T-cell (primary cell): ENCODE measurements at regions not wholly inside any gene's neighbourhood (a gene's known extent, or its start where the extent isn't known, plus 50 kb on each side); places are given as distances from the start of the nearest gene placed in this dataset.

ENCODE experiments used
- ATAC-seq, 4 experiments: fragments of 200-7000 bp in 3 of 4; fragments of 150-1000 bp in 1 of 4; cut with Tn5 transposase; replicated peaks in 1 of 4; 1 replicate in 3 of 4; 2 replicates in 1 of 4; pipeline ENCODE4 v1.10.0; 2021; ENCODE audit warnings: moderate library complexity in 3 of 4, mild to moderate bottlenecking in 2 of 4, moderate number of reproducible peaks in 1 of 4
- CTCF ChIA-PET, 2 donors: fragments of 300-600 bp; sonication (Branson Sonifier 250); formaldehyde crosslinking; loops; one replicate each; lab custom pipeline; 2022; ENCODE audit warnings: antibody characterized with exemption in 2 of 2; lab: Charles Lee
- POLR2A ChIA-PET, 2 donors: fragments of 300-600 bp; sonication (Branson Sonifier 250); formaldehyde crosslinking; loops; one replicate each; lab custom pipeline; 2022; ENCODE audit warnings: antibody characterized with exemption in 2 of 2; lab: Charles Lee
- DNase-seq, 35 experiments: peaks; one replicate each; pipeline versions ENCODE4 v3.0.0 to v3.0.0-alpha.2; 2013 to 2023
- H3K27ac ChIP-seq: one replicate; pipeline ENCODE4 v1.5.1; 2013; ENCODE audit warnings: low read length
- H3K27me3 ChIP-seq, 2 experiments: replicated peaks in 1 of 2; 1 replicate in 1 of 2; 2 replicates in 1 of 2; pipeline versions ENCODE4 v1.6.1 to v1.7.0; 2013; ENCODE audit warnings: low read length in 1 of 2, mixed read lengths in 1 of 2; ENCODE audit not compliant: control insufficient read depth in 2 of 2, insufficient read depth in 2 of 2; ENCODE audit errors: extremely low read depth in 1 of 2
- H3K36me3 ChIP-seq, 2 donors: 1 replicate in 1 of 2; 2 replicates in 1 of 2; pipeline versions ENCODE4 v1.6.1 to v1.7.0; 2013; ENCODE audit warnings: low read length in 1 of 2; ENCODE audit not compliant: control insufficient read depth in 2 of 2, insufficient read depth in 1 of 2; ENCODE audit errors: extremely low read depth in 1 of 2
- H3K4me1 ChIP-seq, 2 experiments: 1 replicate in 1 of 2; 2 replicates in 1 of 2; pipeline versions ENCODE4 v1.6.1 to v1.7.0; 2013; ENCODE audit warnings: low read length in 2 of 2, mixed read lengths in 1 of 2; ENCODE audit not compliant: insufficient read depth in 2 of 2, control insufficient read depth in 1 of 2; ENCODE audit errors: extremely low read depth in 1 of 2
- H3K4me3 ChIP-seq, 2 donors: 1 replicate in 1 of 2; 2 replicates in 1 of 2; pipeline versions ENCODE4 v1.5.1 to v1.7.0; 2013; ENCODE audit warnings: mild to moderate bottlenecking in 2 of 2, low read length in 1 of 2, moderate library complexity in 1 of 2; ENCODE audit not compliant: control insufficient read depth in 1 of 2; ENCODE audit errors: extremely low read depth in 1 of 2
- H3K9me3 ChIP-seq: 2 replicates; pipeline ENCODE4 v1.7.0; 2013
- H3K27ac Mint-ChIP-seq, 2 donors: one replicate each; pipeline ENCODE4 v1.8.0; 2020 to 2021; ENCODE audit warnings: mild to moderate bottlenecking in 2 of 2, mixed read lengths in 2 of 2
- H3K27me3 Mint-ChIP-seq, 2 donors: one replicate each; pipeline ENCODE4 v1.8.0; 2021 to 2022; ENCODE audit warnings: mixed read lengths in 2 of 2
- H3K36me3 Mint-ChIP-seq: one replicate; pipeline ENCODE4 v1.8.0; 2021; ENCODE audit warnings: mixed read lengths
- H3K4me1 Mint-ChIP-seq, 3 donors: one replicate each; pipeline ENCODE4 v1.8.0; 2020 to 2022; ENCODE audit warnings: mixed read lengths in 3 of 3, mild to moderate bottlenecking in 1 of 3
- H3K4me3 Mint-ChIP-seq, 3 donors: one replicate each; pipeline ENCODE4 v1.8.0; 2020 to 2022; ENCODE audit warnings: mild to moderate bottlenecking in 3 of 3, mixed read lengths in 3 of 3, moderate library complexity in 3 of 3
- H3K9me3 Mint-ChIP-seq, 3 donors: one replicate each; pipeline ENCODE4 v1.8.0; 2020 to 2022; ENCODE audit warnings: mixed read lengths in 3 of 3
- WGBS: methylation state at CpG from one replicate; pipeline ENCODE4 v1.1.5; 2013; ENCODE audit warnings: missing lambda C conversion rate; ENCODE audit not compliant: insufficient coverage; 5-methylcytosine and 5-hydroxymethylcytosine counted together

DNA sequence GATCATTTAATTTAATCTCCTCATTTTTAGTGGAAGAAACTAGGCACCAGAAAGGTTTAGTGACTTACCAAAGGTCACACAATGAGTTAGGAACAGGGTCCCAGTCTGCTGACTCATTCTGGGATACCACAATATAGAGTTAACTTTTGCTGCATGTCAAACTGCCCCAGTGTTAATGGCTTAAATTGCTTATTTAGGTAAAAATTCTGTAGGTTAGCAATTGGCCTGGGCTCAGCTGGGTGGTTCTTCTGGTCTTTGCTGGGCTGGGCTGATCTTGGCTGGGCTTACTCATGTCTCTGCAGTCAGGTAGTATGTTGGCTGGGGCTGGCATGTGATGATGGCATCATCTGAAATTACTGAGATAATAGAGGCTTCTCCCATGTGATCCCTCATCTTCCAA is 111.6 kb downstream of the EMX2 start:
- H3K36me3 Mint-ChIP-seq = no peaks in the 10 kb centered on the region
- H3K4me1 Mint-ChIP-seq = peaks cover 0 to 3% (median 0%) of the 10 kb centered on the region in 3 donors
- CTCF ChIA-PET = interaction anchor here in 1 of 2 donors (0.8 kb wide), 1 partner anchor 12 kb away, joined by 3 read pairs; no protein-coding TSS in a partner anchor
- ATAC-seq (no peak), DNase-seq (no peak)
- Histone ChIP-seq H3K36me3 (no peaks in the 10 kb centered on the region), H3K27ac (no peak overlapping the region), H3K9me3 (no peaks in the 10 kb centered on the region), H3K4me3 (no peak overlapping the region), H3K27me3 (no peaks in the 10 kb centered on the region), H3K4me1 (no peaks in the 10 kb centered on the region)
- peaks cover 0 to 7% of the 10 kb centered on the region in 2 donors for H3K27me3 Mint-ChIP-seq
- no peak overlapping the region for H3K4me3 Mint-ChIP-seq
- H3K9me3 Mint-ChIP-seq = peaks cover 5 to 15% (median 14%) of the 10 kb centered on the region in 3 donors
- POLR2A ChIA-PET = no interaction called here
- H3K27ac Mint-ChIP-seq = no peak overlapping the region

DNA sequence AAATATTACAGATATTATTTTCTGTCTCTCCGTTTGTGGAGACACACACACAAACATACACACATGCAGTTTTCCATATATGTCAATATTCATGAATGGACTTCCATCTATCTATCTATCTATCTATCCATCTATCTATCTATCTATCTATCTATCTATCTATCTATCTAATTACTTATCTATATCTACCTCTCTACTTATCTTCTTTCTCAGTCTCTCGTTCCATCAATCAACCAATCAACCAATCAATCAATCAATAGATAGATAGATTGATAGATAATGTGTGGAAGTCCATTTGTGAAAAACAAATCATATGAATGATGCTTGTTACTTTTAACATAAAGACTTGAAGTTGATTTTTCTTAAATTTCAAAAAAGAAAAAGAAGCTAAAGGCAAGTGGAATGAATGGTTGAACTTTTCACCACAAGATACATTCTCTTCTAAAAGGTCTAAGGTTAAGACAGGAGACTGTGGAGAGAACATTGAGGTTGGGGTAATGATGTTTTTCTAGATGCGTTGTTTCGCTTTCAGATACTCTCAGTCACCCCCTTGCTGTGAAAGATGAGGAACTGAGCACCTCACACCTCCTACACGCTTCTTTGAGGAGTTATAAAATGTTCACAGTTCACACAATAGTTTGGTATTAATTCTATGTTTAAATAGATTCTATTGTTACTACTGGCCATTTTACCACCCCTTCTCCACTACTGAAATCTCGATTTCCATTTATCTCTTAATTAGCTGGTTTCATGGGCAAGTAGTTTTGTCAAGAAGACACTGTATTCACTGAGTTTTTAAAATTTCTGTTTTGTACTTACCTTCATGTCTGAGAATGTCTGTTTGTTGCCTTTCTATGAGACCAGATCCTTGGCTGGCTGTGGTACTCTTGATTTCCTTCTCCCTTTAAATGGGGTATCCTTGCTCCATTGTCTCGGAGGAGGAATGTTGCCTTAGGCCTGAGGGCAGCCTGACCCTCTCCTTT is 114.1 kb downstream of the EMX2 start:
- H3K4me1 Mint-ChIP-seq = peaks cover 0 to 3% (median 0%) of the 10 kb centered on the region in 3 donors
- H3K27me3 Mint-ChIP-seq = peaks cover 0 to 5% of the 10 kb centered on the region in 2 donors
- H3K4me3 ChIP-seq = no peak overlapping the region
- ChIA-PET POLR2A (no interaction called here), CTCF (no interaction called here)
- no peaks in the 10 kb centered on the region for H3K36me3 ChIP-seq
- H3K9me3 ChIP-seq = no peaks in the 10 kb centered on the region
- DNase-seq = no peak
- no peak overlapping the region for H3K4me3 Mint-ChIP-seq
- peaks cover 0 to 6% (median 5%) of the 10 kb centered on the region in 3 donors for H3K9me3 Mint-ChIP-seq
- H3K27ac Mint-ChIP-seq = no peak overlapping the region
- H3K4me1 ChIP-seq = no peaks in the 10 kb centered on the region
- no peak overlapping the region for H3K27ac ChIP-seq
- 76% methylated on average over 2 of the region's 7 CpGs for whole genome bisulfite sequencing
- no peak for ATAC-seq
- no peaks in the 10 kb centered on the region for H3K36me3 Mint-ChIP-seq
- H3K27me3 ChIP-seq = no peaks in the 10 kb centered on the region

DNA sequence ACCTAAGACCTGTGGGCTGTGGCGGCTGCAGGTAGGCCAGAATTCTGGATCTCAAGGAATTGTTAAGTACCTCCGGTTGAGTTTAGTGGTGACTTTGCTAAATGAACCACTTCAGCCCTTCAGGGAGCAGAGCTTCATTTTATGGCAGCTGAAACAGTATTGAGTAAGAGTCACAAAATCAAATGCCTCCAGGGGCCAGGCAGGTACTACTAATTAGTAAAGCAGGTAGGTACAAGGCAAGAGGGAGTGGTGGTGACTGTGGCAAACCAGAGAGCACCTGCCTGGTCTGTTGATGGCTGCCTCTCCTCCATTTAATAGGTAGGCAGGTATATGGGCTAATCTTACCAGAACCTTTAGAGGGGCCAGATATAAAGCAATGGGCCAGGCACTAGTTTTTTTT is 118.8 kb downstream of the EMX2 start:
- no peak for ATAC-seq
- Mint-ChIP-seq H3K36me3 (no peaks in the 10 kb centered on the region), H3K9me3 (no peaks in the 10 kb centered on the region), H3K4me3 (no peak overlapping the region), H3K27me3 (peaks cover 0 to 15% of the 10 kb centered on the region in 2 donors), H3K4me1 (peaks cover 0 to 3% (median 0%) of the 10 kb centered on the region in 3 donors), H3K27ac (no peak overlapping the region)
- no peaks in the 10 kb centered on the region for H3K4me1 ChIP-seq
- ChIA-PET POLR2A (no interaction called here), CTCF (no interaction called here)
- no peaks in the 10 kb centered on the region for H3K9me3 ChIP-seq
- H3K36me3 ChIP-seq = no peaks in the 10 kb centered on the region
- DNase-seq = no peak
- no peak overlapping the region for H3K4me3 ChIP-seq
- peaks cover 0 to 6% of the 10 kb centered on the region in 2 experiments for H3K27me3 ChIP-seq
- no peak overlapping the region for H3K27ac ChIP-seq
- WGBS = no CpG with 5 or more reads among the region's 2 CpGs

DNA sequence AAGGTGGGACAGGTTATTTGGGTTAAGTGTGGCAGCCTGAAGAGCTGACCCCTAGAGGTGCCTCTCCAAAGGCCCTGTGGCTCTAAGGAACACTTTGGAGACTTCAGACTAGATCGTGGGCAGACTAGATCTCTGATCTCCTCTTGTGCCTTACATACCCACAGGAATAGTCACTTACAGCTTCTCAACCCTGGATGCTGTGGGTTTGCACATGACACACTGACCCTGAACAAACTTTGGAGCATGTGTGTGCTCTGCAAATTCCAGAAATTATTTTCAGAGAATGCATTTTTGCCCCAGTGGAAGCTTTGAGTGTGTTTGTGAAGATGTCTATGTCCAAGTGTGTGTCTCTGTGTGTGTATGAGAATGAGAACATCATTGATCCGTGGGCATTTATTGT is 119.6 kb downstream of the EMX2 start:
- 88% methylated on average over 1 of the region's 2 CpGs for WGBS
- CTCF ChIA-PET = no interaction called here
- no peak overlapping the region for H3K27ac Mint-ChIP-seq

DNA sequence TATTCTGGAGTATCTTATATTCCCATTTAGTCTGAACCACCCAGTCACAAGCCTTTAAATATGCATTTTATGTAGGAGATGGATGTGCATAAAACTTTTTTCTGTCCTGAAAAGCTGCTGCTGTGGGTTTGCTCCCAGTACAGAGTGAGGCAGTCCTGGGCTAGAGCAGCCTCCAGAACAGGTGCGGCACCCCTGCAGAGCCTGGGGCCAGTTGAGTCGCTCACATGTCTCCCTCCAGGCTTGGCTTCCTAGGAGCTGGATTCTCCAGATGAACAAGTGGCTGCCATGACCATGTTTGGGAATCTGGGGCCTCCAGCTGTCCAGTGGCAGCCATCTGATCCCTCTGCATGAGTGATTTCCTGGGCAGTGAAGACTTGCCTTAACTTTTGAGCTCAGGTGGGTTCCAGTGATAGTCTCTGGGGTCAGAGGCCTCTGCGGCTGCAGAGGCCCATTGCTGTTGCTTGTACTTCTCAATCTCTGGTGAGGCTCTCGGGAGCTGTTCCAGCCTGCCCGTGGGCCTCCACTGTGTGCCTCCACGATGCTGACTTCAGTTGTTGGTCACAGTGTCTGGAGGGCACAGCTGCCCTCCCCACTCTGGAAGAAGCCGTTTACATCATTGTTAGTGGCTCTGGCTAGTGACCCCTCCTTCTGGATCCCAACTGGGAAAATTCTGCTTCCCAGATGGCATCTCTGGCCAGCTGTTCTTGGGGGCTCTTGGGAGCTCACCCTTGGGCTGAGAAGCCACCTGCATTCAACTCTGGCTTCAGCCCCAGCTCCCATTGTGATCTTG is 120.4 kb downstream of the EMX2 start:
- Histone ChIP-seq H3K4me3 (no peak overlapping the region), H3K36me3 (no peaks in the 10 kb centered on the region), H3K9me3 (no peaks in the 10 kb centered on the region), H3K27me3 (peaks cover 0 to 10% of the 10 kb centered on the region in 2 experiments), H3K27ac (no peak overlapping the region), H3K4me1 (no peaks in the 10 kb centered on the region)
- H3K27ac Mint-ChIP-seq = no peak overlapping the region
- no peaks in the 10 kb centered on the region for H3K4me1 Mint-ChIP-seq
- no peak for DNase-seq
- no peak overlapping the region for H3K4me3 Mint-ChIP-seq
- ChIA-PET POLR2A (no interaction called here), CTCF (no interaction called here)
- ATAC-seq = no peak
- 89% methylated on average over 7 of the region's 7 CpGs for WGBS
- H3K9me3 Mint-ChIP-seq = peaks cover 0 to 3% (median 0%) of the 10 kb centered on the region in 3 donors
- H3K27me3 Mint-ChIP-seq = peaks cover 0 to 27% of the 10 kb centered on the region in 2 donors
- H3K36me3 Mint-ChIP-seq = no peaks in the 10 kb centered on the region

More for the DNA sequence above, 119.6 kb downstream of the EMX2 start:
- Histone ChIP-seq H3K9me3 (no peaks in the 10 kb centered on the region), H3K27me3 (peaks cover 0 to 10% of the 10 kb centered on the region in 2 experiments), H3K4me3 (no peak overlapping the region), H3K36me3 (no peaks in the 10 kb centered on the region), H3K4me1 (no peaks in the 10 kb centered on the region), H3K27ac (no peak overlapping the region)
- H3K9me3 Mint-ChIP-seq = peaks cover 0 to 3% (median 0%) of the 10 kb centered on the region in 3 donors
- no peaks in the 10 kb centered on the region for H3K36me3 Mint-ChIP-seq
- POLR2A ChIA-PET = no interaction called here
- no peak overlapping the region for H3K4me3 Mint-ChIP-seq
- H3K27me3 Mint-ChIP-seq = peaks cover 0 to 19% of the 10 kb centered on the region in 2 donors
- ATAC-seq (no peak), DNase-seq (no peak)
- H3K4me1 Mint-ChIP-seq = peaks cover 0 to under 1% (median 0%) of the 10 kb centered on the region in 3 donors

DNA sequence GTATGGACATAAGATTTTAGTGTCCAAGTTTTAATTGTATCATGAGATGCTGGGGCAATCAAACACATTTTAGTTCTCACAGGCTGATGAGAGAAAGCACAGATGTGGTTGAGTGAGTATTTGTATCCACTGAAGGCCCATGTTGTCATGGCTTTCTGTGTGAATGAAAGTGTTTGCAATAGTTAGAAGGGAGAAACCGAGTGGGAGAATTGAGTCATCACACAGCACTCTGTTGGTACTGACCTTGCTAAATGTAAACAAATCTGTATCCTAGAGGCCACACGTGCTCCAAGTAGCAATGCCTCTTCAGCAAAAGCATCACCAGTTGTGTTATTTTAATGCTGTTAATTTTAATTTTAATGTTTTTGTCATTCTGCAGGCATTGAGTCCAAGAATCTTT is 121.2 kb downstream of the EMX2 start:
- DNase-seq (no peak), ATAC-seq (no peak)
- H3K36me3 ChIP-seq = no peaks in the 10 kb centered on the region
- H3K27me3 Mint-ChIP-seq = peaks cover 0 to 27% of the 10 kb centered on the region in 2 donors
- H3K27me3 ChIP-seq = peaks cover 0 to 10% of the 10 kb centered on the region in 2 experiments
- H3K9me3 Mint-ChIP-seq = peaks cover 0 to 3% (median 0%) of the 10 kb centered on the region in 3 donors
- H3K4me1 Mint-ChIP-seq = no peaks in the 10 kb centered on the region
- H3K4me1 ChIP-seq = no peaks in the 10 kb centered on the region
- H3K27ac Mint-ChIP-seq = no peak overlapping the region
- H3K4me3 ChIP-seq = no peak overlapping the region
- no peak overlapping the region for H3K4me3 Mint-ChIP-seq
- no peak overlapping the region for H3K27ac ChIP-seq
- WGBS = 20% methylated on average over 1 of the region's 2 CpGs
- CTCF ChIA-PET = no interaction called here
- no peaks in the 10 kb centered on the region for H3K36me3 Mint-ChIP-seq
- POLR2A ChIA-PET = no interaction called here
- H3K9me3 ChIP-seq = no peaks in the 10 kb centered on the region
